ENCODE measurements at regions not wholly inside any gene's neighbourhood (a gene's known extent, or its start where the extent isn't known, plus 50 kb on each side); places are given as distances from the start of the nearest gene placed in this dataset.

- H3K36me3 Mint-ChIP-seq (ENCODE audit: low read depth): no peaks in the 10 kb centered on the region
- H3K4me3 Mint-ChIP-seq (ENCODE audit: unreplicated experiment): no peak overlapping the region
- DNase-seq (ENCODE audit: low spot score): no peak
- no peaks in the 10 kb centered on the region for H3K9me3 Mint-ChIP-seq (ENCODE audit: low read depth)
- no peaks in the 10 kb centered on the region for H3K27me3 Mint-ChIP-seq (ENCODE audit: low read depth)
- no peak overlapping the region for H3K27ac Mint-ChIP-seq (ENCODE audit: unreplicated experiment)
- H3K4me1 Mint-ChIP-seq (ENCODE audit: low read depth): peaks cover 5% of the 10 kb centered on the region
- TF ChIP-seq, protein P1, sequence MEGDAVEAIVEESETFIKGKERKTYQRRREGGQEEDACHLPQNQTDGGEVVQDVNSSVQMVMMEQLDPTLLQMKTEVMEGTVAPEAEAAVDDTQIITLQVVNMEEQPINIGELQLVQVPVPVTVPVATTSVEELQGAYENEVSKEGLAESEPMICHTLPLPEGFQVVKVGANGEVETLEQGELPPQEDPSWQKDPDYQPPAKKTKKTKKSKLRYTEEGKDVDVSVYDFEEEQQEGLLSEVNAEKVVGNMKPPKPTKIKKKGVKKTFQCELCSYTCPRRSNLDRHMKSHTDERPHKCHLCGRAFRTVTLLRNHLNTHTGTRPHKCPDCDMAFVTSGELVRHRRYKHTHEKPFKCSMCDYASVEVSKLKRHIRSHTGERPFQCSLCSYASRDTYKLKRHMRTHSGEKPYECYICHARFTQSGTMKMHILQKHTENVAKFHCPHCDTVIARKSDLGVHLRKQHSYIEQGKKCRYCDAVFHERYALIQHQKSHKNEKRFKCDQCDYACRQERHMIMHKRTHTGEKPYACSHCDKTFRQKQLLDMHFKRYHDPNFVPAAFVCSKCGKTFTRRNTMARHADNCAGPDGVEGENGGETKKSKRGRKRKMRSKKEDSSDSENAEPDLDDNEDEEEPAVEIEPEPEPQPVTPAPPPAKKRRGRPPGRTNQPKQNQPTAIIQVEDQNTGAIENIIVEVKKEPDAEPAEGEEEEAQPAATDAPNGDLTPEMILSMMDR (IDR thresholded peaks at IDR 0.05): no peak
These were observed 66.0 kb upstream of the FHIP2A start for GRCh38 chr10:114755537-114755936.

DNA sequence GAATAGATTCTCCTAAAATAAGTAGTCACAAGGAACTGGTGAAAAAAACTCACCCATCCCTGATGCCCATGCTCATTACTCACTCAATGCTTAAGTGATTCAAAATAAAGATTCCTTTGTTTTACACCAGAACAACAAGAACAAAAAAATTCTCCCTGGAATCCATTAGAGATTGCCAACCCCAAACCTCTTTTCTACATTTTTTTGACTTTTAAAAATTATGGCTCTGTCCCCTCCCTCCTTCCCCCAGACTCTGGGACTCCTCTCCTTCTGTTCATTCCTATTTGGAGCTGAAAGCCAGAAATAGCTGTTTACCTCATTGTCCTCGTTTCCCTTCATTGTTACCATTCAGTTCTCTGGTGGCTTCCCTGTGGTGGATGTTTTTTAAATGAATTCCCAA is 63.2 kb upstream of the FHIP2A start:
- peaks cover 5% of the 10 kb centered on the region for H3K4me1 Mint-ChIP-seq (ENCODE audit: low read depth)
- no peaks in the 10 kb centered on the region for H3K9me3 Mint-ChIP-seq (ENCODE audit: low read depth)
- H3K27me3 Mint-ChIP-seq (ENCODE audit: low read depth): no peaks in the 10 kb centered on the region
- H3K4me3 Mint-ChIP-seq (ENCODE audit: unreplicated experiment): no peak overlapping the region
- H3K27ac Mint-ChIP-seq (ENCODE audit: unreplicated experiment): no peak overlapping the region
- H3K36me3 Mint-ChIP-seq (ENCODE audit: low read depth): no peaks in the 10 kb centered on the region
- DNase-seq (ENCODE audit: low spot score): no peak
- TF ChIP-seq, protein P1 (IDR thresholded peaks at IDR 0.05): no peak

DNA sequence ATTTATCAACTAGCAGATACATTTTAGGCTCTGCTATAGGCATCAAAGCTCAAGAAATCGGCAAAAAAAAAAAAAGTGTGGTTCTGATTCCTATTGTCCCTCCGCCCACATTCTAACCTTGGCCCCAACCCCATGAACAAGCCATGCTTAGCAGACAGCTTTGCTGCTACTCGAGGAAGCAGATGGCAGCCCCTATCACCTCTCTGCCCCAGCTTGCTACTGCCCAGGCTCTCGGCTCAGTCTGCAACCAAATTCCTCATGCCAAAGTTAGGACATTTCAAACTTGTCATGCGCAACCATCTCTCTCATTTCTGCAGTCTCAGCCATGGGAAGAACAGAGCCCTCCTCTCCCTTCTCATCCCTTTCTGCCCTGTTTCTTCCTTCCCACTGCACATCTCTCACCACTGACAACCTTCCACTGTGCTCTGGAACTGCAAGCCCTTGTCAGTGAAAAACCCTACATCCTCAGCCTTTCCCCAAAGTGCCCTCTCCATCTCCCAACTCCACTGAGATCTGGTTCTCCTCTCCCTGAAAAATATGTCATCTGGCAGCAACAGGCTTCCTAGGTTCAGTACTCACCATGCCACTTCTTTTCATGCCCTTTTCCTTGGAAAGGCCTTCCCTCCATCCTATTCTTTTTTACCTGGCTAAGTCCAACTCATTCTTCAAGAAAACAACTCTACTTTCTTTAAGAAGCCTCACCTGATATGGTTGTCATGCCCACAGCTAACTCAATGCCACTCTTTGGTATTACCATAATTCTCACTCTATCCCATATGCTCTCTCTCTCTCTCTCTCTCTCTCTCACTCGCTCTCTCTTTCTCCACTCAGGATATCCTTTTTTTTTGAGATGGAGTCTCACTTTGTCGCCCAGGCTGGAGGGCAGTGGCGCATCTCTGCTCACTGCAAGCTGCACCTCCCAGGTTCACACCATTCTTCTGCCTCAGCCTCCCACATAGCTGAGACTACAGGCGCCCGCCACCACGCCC is 60.1 kb upstream of the FHIP2A start:
- Mint-ChIP-seq H3K27me3 (ENCODE audit: low read depth) (no peaks in the 10 kb centered on the region), H3K4me3 (ENCODE audit: unreplicated experiment) (no peak overlapping the region), H3K4me1 (ENCODE audit: low read depth) (no peaks in the 10 kb centered on the region), H3K9me3 (ENCODE audit: low read depth) (no peaks in the 10 kb centered on the region), H3K27ac (ENCODE audit: unreplicated experiment) (no peak overlapping the region), H3K36me3 (ENCODE audit: low read depth) (no peaks in the 10 kb centered on the region)
- DNase-seq (ENCODE audit: low spot score): no peak
- TF ChIP-seq, protein P1 (IDR thresholded peaks at IDR 0.05): no peak

DNA sequence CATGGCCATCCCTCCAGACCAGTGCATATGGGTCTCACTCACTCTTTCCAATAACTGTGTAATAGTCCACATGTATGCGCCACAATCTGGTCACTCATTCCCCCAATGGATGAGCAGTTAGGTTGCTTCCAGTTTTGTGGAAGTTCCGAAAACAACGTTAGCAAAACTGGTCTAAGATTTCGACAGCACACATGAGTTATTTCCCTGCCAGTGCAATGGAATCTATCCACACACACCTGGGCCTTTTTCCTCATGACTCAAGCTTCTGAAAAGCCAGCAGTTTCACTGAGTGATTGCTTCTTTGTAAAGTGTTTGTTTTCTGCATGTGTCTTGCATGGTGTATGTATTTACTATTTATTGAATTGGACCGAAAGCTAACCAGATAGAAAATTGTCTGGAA is 58.8 kb upstream of the FHIP2A start:
- Mint-ChIP-seq H3K4me3 (ENCODE audit: unreplicated experiment) (no peak overlapping the region), H3K9me3 (ENCODE audit: low read depth) (no peaks in the 10 kb centered on the region), H3K4me1 (ENCODE audit: low read depth) (peaks cover 8% of the 10 kb centered on the region), H3K27ac (ENCODE audit: unreplicated experiment) (no peak overlapping the region), H3K27me3 (ENCODE audit: low read depth) (no peaks in the 10 kb centered on the region), H3K36me3 (ENCODE audit: low read depth) (no peaks in the 10 kb centered on the region)
- DNase-seq (ENCODE audit: low spot score): no peak
- TF ChIP-seq, protein P1 (IDR thresholded peaks at IDR 0.05): no peak

DNA sequence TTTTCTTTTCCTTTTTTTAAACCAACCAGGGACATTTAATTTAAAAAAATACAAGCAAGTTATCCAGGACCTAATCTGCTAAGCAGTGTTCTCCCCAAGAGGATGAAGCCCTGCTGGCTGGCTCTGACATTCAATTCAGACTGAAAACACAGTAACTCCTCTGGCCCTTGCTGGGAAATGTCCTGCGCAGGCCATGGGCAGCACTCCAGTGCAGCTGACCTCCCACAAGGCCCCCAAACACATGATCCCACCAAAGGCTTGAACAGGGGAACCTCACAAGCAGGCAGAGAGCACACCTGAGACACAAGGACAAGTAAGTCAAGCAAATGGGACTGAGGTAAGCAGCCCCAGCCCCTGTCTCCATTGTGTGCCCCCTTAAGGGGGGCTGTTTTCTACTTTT is 56.9 kb upstream of the FHIP2A start:
- H3K27ac Mint-ChIP-seq (ENCODE audit: unreplicated experiment): no peak overlapping the region
- no peak for DNase-seq (ENCODE audit: low spot score)
- no peaks in the 10 kb centered on the region for H3K9me3 Mint-ChIP-seq (ENCODE audit: low read depth)
- no peaks in the 10 kb centered on the region for H3K27me3 Mint-ChIP-seq (ENCODE audit: low read depth)
- TF ChIP-seq, protein P1 (IDR thresholded peaks at IDR 0.05): no peak
- H3K36me3 Mint-ChIP-seq (ENCODE audit: low read depth): no peaks in the 10 kb centered on the region
- no peak overlapping the region for H3K4me3 Mint-ChIP-seq (ENCODE audit: unreplicated experiment)
- peaks cover 8% of the 10 kb centered on the region for H3K4me1 Mint-ChIP-seq (ENCODE audit: low read depth)

All from chondrocyte (in vitro differentiated cells).